ENCODE measurements at regions not wholly inside any gene's neighbourhood (a gene's known extent, or its start where the extent isn't known, plus 50 kb on each side); places are given as distances from the start of the nearest gene placed in this dataset.

- intact Hi-C loops (cut with micrococcal nuclease) = no loop called here
- Mint-ChIP-seq H3K9me3 (ENCODE audit: insufficient read depth) (no peaks in the 10 kb centered on the region), H3K4me3 (no peak overlapping the region), H3K4me1 (peaks cover 4% of the 10 kb centered on the region), H3K27ac (no peak overlapping the region), H3K27me3 (no peaks in the 10 kb centered on the region)
- H4K20me1 ChIP-seq (ENCODE audit: control insufficient read depth, insufficient read depth, low read length, poor library complexity, severe bottlenecking) = no peaks in the 10 kb centered on the region
- CTCF ChIA-PET = interaction anchor here (1.4 kb wide), 1 partner anchor 17 kb away, joined by 3 read pairs; no protein-coding TSS in a partner anchor
- H2AFZ ChIP-seq (ENCODE audit: insufficient read depth, low read depth, low read length, poor library complexity, severe bottlenecking) = no peak overlapping the region
- ATAC-seq (ENCODE audit: low read depth) = no peak
- no CpG with 5 or more reads among the region's 3 CpGs for WGBS (ENCODE audit: insufficient coverage)
- TF ChIP-seq EZH2 (IDR thresholded peaks at IDR 0.05; ENCODE audit: borderline replicate concordance, insufficient read depth, low read depth, low read length, poor library complexity, severe bottlenecking) = no peak
- TF ChIP-seq CTCF (IDR thresholded peaks at IDR 0.05) = no peak
- no peaks in the 10 kb centered on the region for H3K27me3 ChIP-seq (replicated peaks in 1 of 4; ENCODE audit: control extremely low read depth in 1 of 4, control insufficient read depth in 3 of 4, insufficient read depth in 4 of 4, low read length in 3 of 4)
- no peak overlapping the region for H3K27ac ChIP-seq (ENCODE audit: low read length in 2 of 2)
- no peak overlapping the region for H3K9ac ChIP-seq (ENCODE audit: low read length)
- no peaks in the 10 kb centered on the region for H3K36me3 ChIP-seq (replicated peaks in 1 of 2; ENCODE audit: control extremely low read depth in 1 of 2, control insufficient read depth in 1 of 2, extremely low read depth in 1 of 2, insufficient read depth in 2 of 2, low read length in 1 of 2)
- no peak overlapping the region for H3K4me3 ChIP-seq (ENCODE audit: control extremely low read depth in 1 of 5, extremely low read depth in 1 of 5, insufficient read depth in 1 of 5, low read depth in 2 of 5, low read length in 4 of 5)
- no peaks in the 10 kb centered on the region for H3K4me1 ChIP-seq (ENCODE audit: control insufficient read depth in 2 of 2, insufficient read depth in 2 of 2, low read length in 2 of 2)
- no peak overlapping the region for H3K4me2 ChIP-seq (replicated peaks; ENCODE audit: low read depth, low read length, poor library complexity, severe bottlenecking)
- POLR2A ChIA-PET = no interaction called here
- no peaks in the 10 kb centered on the region for H3K9me3 ChIP-seq (ENCODE audit: control extremely low read depth in 1 of 3, control insufficient read depth in 2 of 3, insufficient read depth in 1 of 3, low read length in 2 of 3)
- H3K79me2 ChIP-seq (ENCODE audit: control insufficient read depth, insufficient read depth, low read length) = no peaks in the 10 kb centered on the region
- no peak for DNase-seq
Observed at GRCh38 chr7:85573346-85573745, 386.5 kb upstream of the SEMA3D start.

GRCh38 chr7:85570898-85571297 lies 384.0 kb upstream of the SEMA3D start:
- no peaks in the 10 kb centered on the region for H3K27me3 ChIP-seq (replicated peaks in 1 of 4; ENCODE audit: control extremely low read depth in 1 of 4, control insufficient read depth in 3 of 4, insufficient read depth in 4 of 4, low read length in 3 of 4)
- 78% methylated on average over 1 of the region's 1 CpG for WGBS (ENCODE audit: insufficient coverage)
- no peaks in the 10 kb centered on the region for H4K20me1 ChIP-seq (ENCODE audit: control insufficient read depth, insufficient read depth, low read length, poor library complexity, severe bottlenecking)
- CTCF ChIA-PET = no interaction called here
- no peak overlapping the region for H3K27ac ChIP-seq (ENCODE audit: low read length in 2 of 2)
- Mint-ChIP-seq H3K4me1 (peaks cover 4% of the 10 kb centered on the region), H3K27me3 (no peaks in the 10 kb centered on the region), H3K9me3 (ENCODE audit: insufficient read depth) (no peaks in the 10 kb centered on the region), H3K4me3 (no peak overlapping the region), H3K27ac (no peak overlapping the region)
- DNase-seq (no peak), ATAC-seq (ENCODE audit: low read depth) (no peak)
- H3K9me3 ChIP-seq (ENCODE audit: control extremely low read depth in 1 of 3, control insufficient read depth in 2 of 3, insufficient read depth in 1 of 3, low read length in 2 of 3) = no peaks in the 10 kb centered on the region
- H3K79me2 ChIP-seq (ENCODE audit: control insufficient read depth, insufficient read depth, low read length) = no peaks in the 10 kb centered on the region
- H3K4me2 ChIP-seq (replicated peaks; ENCODE audit: low read depth, low read length, poor library complexity, severe bottlenecking) = no peak overlapping the region
- POLR2A ChIA-PET = no interaction called here
- H2AFZ ChIP-seq (ENCODE audit: insufficient read depth, low read depth, low read length, poor library complexity, severe bottlenecking) = no peak overlapping the region
- no peak overlapping the region for H3K4me3 ChIP-seq (ENCODE audit: control extremely low read depth in 1 of 5, extremely low read depth in 1 of 5, insufficient read depth in 1 of 5, low read depth in 2 of 5, low read length in 4 of 5)
- no peaks in the 10 kb centered on the region for H3K36me3 ChIP-seq (replicated peaks in 1 of 2; ENCODE audit: control extremely low read depth in 1 of 2, control insufficient read depth in 1 of 2, extremely low read depth in 1 of 2, insufficient read depth in 2 of 2, low read length in 1 of 2)
- no peak overlapping the region for H3K9ac ChIP-seq (ENCODE audit: low read length)
- peaks cover 0 to 3% of the 10 kb centered on the region in 2 donors for H3K4me1 ChIP-seq (ENCODE audit: control insufficient read depth in 2 of 2, insufficient read depth in 2 of 2, low read length in 2 of 2)
- intact Hi-C loops (cut with micrococcal nuclease) = no loop called here
- TF ChIP-seq EZH2 (IDR thresholded peaks at IDR 0.05; ENCODE audit: borderline replicate concordance, insufficient read depth, low read depth, low read length, poor library complexity, severe bottlenecking) (no peak), CTCF (IDR thresholded peaks at IDR 0.05) (no peak)
